Stimulated activated CD4-positive, alpha-beta T cell treated with anti-CD3 and anti-CD28 coated beads, TNF-alpha, amount 100 ng/mL, for 48 hours (primary cell): ENCODE measurements at regions not wholly inside any gene's neighbourhood (a gene's known extent, or its start where the extent isn't known, plus 50 kb on each side); places are given as distances from the start of the nearest gene placed in this dataset.

Experiments
- DNase-seq, 3 donors: peaks; one replicate each; pipeline ENCODE4 v3.0.0-alpha.2; 2020; ENCODE audit warnings: low read depth in 3 of 3

DNA sequence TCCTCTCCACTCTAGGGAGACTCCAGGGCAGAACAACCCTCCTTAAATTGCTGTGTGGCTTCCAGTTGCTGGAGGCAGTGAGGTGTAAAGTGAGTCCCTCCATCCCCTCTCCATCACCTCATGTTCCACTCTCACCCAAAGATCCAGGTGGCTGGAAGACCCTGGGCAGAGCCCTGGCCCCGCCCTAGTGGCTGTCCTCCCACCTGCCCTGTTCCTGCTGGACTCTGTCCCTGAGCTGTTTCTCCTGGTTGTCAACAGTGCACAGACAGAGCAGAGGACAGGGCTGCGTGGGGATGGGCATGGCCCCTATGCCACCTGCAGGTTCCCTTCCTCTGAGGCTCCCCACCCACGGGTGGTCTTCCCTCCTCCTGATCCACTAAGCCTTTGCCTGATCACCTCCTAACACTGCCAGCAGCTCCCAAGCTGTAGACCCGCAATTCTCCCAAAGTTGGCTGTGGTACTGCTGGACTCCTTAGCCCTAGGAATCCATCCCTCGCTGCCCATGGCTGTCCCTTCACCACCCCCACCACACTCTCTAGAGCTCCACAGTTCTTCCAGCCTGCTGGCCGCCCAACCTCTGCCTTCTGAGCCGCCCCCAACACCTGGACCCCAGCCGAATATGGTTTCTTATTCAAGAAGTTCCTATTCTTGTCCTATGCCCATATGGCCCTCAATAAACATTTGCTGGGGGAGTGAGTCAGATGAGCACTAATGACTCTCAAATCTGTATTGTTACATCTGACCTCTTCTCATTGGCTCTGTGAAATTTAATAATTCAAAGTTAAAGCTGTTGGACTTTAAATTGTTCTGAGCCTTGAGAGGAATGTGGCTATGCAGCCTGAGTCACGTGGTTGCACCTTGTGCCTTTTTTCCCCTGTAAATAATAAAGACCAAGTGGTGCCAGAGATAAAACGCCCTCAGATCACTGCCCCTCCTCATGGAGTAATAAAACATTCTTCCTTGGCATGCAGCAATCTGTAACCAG, 260.0 kb upstream of the HS6ST1 start:
- no peak for DNase-seq

DNA sequence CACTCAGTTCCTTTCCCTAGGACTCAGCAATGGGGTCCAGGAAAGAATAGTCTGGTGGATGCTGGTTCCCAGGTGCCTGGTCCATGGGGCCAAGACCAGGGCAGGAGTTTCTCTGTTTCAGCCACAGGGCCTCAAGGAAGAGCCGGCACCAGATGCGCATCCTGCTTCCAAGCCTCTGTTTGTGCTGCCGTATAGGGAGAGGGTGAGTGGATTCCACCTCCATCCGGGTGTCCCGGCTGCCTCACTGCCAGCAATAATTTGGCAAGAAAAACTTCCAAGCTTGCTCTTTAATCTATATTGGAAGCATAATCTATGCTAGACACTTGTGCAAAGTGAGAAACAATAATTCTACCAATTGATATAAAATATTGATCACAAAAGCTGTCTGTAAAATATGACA, 261.2 kb upstream of the HS6ST1 start:
- DNase-seq: no peak

DNA sequence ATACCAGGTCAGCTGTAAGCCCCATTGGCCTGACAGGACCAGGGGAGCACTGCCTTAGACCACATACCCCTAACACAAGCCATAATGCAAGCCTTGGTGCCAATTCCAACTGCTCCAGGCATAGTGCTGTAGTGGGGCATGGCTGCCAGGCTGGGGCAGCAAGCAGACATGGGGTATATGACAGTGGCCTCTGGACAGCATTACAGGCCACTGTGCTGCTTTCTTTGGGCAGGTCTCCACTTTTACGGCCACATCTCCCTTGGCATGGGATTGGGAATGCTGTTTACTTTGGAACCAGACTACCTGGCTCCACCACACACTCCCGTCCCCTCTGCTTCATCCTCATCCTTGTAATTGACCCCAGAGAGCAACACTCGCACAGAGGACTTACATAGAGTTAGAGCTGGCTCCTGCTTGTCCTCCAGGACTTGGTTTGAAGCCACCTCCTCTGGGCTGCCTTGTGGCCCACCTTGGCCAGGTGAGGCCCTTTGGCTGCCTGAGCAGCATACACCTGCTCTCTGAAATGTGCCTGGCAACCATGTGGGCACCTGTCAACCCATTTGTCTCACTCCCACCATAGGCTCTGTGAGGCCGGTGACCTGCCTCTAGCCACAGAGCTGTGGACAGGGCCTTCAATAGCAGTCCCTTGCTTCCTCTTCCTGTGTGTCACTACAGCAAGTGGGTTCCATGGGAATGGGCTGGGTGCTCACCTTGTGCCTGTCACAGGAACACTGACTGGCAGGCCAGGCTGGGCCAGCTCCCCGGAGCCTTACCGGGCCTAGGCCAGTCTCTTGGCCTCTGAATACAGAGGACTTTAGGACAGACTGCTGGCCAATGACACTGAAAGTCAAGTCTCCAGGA, 262.6 kb upstream of the HS6ST1 start:
- DNase-seq: no peak

DNA sequence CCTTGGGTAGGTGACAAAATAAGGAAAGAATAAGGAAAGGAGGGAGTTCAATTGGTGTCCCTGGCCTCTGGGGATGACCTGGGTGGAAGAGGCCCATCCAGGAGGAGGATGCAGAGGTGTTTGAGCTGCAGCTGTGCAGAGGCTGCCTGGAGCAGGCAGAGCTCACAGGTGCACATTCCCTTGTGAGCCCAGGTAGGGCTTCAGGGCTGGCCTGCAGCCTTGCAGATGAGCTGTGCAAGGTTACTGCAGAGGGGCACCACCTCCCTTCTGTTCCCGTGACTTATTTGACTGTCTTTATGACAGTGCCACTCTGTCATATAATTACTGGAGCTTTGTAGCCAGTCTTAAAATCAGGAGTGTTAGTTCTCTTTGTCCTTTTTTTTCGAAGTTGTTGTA, 263.2 kb upstream of the HS6ST1 start:
- no peak for DNase-seq

DNA sequence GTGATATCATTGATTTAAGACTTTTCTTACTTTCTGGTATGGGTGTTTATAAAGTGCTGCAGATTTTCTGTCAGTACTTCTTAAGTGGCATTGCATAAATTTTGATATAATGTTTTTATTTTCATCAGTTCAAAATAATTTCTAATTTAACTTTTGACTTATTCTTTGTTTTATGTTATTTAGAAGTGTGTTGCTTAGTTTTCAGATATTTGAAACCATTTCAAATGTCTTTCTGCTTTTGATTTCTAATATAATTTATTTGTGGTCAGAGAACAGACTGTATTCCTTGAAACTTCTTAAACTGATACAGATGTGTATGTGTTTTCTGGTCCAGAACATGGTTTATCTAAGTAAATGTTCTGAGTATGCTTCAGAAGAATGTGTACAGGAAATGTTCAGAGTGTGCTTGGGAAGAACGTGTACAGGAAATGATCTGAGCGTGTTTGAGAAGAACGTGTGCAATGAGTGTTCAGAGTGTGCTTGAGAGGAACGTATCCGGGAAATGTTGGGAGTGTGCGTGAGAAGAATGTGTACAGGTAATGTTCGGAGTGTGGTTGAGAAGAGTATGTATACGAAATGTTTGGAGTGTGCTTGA, 265.7 kb upstream of the HS6ST1 start:
- no peak for DNase-seq

DNA sequence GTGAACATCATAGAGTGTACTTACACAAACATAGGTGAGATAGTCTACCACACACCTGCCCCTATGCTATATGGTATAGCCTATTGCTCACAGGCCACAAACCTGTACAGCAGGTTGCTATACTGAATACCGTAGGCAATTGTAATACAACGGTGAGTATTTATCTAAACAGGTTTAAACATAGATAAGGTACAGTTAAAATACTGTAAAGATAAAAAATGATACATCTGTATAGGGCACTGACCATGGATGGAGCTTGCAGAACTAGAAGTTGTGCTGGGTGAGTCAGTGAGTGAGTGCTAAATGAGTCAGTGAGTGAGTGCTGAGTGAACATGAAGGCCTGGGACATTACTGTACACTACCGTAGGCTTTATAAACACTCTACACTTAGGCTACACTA, 267.0 kb upstream of the HS6ST1 start:
- DNase-seq: no peak

DNA sequence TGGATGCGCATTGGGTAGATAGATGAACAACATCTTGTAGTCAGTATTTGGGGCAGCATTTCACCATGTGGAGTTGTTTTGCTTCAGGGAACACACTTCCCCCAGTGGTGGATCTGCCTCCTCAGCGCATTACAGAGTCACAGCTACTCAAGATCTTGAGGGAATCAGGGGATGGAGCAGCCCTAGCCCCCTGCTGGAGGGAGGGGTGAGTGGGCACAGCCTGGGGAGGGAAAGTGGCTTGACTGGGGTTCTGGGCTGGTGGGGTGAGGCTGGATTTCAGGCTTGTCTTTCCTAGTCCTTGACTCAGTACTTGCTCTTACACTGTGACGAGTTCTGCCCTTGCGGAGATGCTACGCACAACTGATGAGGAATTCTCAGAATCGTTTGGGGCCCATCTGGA, 271.0 kb upstream of the HS6ST1 start:
- no peak for DNase-seq

DNA sequence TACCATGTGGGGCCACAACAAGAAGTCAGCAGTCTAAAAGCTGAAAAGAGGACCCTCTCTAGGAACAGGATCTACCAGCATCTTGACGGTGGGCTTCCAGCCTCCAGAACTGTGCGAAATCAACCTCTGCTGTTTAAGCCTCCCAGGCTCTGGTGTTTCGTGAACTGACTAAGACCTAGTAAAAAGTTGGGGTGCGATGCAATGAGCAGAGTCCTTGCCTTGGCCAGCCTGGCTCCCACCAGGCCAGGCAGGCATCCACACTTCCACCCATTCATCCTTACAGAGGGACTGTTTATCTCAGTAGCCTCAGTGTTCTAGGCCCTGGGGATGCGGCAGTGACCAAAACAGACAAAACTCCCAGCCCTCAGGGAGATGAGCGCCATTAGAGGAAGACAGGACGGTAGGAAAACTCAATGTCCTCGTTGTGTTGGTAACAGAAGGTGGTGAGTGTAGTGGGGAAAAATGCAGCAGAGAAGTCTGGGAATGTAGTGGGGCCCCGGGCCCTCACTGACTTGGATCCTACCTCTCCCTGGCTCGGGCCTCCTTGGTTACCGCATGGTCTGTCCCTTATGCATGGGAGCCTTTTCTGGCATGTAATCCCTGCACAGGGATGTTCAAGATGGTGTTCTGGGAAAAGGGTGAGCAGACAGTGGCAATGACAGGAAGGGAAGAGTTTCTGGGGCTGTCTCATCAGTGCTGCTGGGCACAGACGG, 271.8 kb upstream of the HS6ST1 start:
- DNase-seq: no peak

DNA sequence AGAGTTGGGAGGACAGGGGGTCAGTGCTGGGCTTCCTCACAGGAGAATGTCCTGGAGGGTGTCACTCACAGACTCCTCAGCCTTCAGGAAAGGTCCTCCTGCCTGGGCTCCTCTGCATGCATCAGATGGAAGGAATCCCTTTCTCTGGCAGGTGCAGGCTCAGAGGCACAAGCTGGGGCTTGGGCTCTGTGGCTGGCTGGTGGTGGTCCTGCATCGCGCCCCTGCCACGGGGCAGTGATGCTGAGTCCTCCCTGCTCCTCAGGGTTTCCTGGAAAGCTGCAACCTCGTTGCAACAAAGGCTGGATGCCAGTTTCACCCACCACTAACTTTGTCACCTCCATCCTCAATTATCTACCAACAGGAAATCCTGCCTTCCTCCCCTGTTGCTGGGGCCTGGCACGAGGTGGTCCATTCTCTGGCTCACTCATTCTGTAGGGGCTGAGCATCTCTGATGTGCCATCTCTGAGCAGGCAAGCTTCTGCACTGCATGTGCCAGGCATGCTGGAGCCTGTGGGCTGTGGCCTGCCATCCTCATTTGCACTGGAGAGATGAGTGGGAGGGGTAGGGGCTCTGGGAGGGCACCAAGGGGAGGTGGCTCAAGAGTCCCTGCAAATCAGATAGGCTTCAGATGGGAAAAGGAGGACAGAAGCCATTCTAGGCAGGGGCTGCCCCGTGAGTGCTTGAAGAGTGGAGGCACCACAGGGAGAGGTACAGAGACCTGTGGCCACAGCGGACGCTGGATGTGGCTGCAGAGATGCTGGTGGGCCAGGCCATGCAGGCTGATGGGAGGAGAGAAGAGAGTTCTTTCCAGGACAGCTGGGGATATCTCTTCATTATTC, 272.6 kb upstream of the HS6ST1 start:
- DNase-seq: no peak

DNA sequence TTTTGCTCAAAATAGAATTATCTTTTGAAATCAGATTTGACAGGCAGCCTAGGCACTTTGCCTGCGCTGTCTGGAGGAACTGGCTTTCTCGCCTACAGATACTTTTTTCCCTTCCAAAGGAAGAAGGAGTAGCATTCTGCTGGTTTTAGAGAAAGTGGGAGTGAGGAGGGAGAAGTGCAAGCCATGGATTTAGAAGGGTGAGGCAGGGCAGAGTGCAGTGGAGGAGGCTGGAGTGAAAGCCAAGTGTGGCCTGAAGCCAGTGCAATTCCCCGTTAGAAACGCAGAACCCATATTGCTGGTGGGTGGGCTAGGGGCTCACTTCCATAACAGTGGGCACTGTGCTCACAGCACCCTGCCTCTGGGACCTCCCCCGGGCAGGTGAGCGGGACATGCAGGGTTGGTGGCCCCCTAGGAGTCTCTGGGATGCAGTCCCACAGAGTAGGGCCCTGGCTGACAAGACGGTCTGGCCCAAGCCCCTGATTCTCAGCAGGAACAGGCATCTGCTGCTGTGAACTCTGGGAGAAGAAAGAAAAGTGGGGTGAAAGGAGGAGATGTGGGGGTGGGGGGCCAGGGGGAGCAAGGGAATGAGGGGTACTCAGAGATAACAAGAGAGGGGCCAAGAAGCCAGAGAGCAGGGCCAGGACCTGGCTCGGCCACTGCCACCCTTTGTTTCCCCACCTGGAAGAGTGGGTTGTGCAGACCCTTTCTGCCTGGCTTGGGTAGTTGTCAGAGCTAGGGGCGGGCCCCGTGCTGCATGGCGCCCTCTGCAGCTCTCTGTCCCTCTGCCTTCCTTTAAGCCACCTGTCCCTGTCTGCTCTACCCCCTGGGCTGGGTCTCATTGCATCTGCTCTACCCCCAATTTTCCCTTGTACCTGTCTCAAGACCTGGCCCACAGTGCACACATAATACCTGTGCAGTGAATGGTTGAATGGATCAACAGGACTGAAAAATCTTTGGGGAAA, 273.5 kb upstream of the HS6ST1 start:
- no peak for DNase-seq

DNA sequence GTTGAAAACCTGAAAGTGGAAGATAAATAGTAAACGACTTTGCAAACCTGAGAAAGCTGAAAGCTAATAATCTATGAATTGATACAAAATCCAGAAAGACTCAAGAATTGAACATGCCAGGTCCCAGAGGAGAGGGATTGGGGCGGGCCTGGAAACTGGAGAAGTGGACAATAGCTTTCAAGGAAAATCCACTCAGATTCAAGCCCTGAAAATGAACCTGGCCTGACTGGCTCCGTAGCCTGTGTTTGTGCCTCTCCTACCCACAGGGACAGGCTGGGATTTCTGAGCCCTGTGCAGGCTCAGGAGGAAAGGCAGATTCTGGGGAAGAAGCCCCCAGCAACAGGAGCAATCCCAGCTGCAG, 274.8 kb upstream of the HS6ST1 start:
- DNase-seq: no peak

DNA sequence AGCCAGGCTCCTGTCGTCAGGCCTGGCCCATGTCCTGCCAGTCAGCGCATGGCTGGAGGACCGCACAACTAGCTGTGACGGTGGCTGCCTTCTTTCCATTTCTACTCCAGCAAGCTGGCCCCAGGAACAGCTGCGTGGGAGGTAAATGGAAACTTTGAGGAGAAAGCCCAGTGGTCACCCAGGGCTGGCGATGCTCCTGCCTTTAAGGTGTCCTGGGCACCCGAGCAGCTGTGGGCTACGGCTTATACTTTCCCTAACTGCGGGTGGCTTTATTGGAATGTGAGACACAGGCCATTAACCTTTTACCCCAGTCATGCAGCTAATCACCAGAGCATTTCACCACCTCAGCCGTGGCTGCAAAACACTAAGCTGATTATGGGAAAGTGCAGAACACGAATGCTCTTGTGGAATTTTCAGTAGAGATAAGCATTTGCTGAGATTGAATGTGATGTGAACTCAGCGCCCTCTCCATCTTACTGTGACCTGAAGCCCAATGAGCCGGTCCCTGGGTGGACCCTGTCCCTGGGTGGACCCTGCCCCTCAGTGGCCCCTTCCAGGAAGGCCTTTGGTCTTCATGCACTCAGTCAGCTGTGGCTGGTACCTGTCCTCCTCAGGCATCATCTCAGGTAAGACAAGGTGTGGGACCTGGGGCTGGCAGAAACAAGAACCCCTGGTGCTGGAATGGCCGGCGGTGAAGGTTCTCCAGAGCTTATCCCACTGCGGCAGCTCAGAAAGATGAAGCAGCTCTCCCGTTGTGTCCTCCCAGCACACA, 275.4 kb upstream of the HS6ST1 start:
- DNase-seq: no peak

DNA sequence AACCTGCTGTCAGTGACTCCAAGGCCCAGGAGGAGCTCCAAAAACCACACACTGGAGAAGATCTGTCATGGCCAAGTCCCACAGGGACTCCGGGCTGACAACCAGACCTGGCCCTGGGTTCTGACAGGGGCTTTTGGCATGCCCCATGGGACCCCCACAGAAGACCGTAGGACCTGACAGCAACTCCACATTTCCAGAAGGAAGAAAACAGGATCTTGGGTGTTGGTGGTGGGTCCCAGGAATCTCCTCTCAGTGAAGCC, 275.9 kb upstream of the HS6ST1 start:
- DNase-seq: no peak

DNA sequence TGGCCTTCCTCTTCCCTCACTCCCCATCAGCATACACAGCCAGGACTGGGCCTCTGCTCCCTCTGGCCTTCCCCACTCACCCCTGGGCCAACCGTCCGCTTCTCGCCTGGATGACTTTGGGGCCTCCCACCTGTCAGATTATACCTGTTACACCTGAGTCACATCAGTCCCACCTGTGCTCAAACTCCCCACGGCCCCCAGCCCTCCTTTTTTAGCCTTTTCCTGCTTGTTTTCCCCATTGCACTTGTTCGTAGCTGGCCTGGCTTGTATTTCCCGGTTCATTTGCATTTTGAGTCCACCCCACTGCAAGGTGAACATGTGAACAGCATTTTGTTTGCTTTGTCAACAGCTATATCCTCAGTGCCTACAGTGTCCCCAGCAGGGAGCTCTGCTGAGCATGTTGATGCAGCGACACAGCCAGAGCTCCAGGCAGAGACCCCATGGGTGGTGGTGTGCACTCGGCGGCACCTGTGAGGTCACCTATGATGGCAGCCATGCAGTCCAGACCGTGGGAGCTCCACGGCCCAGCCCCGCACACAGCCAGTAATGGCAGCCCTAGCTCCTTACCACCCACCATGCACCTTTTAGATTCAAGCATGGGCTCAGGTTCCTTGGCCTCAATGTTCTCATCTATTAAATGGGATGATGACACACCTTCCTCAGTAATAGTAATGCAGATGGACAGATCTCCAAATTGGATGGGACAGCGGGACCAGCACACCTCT, 276.4 kb upstream of the HS6ST1 start:
- no peak for DNase-seq

DNA sequence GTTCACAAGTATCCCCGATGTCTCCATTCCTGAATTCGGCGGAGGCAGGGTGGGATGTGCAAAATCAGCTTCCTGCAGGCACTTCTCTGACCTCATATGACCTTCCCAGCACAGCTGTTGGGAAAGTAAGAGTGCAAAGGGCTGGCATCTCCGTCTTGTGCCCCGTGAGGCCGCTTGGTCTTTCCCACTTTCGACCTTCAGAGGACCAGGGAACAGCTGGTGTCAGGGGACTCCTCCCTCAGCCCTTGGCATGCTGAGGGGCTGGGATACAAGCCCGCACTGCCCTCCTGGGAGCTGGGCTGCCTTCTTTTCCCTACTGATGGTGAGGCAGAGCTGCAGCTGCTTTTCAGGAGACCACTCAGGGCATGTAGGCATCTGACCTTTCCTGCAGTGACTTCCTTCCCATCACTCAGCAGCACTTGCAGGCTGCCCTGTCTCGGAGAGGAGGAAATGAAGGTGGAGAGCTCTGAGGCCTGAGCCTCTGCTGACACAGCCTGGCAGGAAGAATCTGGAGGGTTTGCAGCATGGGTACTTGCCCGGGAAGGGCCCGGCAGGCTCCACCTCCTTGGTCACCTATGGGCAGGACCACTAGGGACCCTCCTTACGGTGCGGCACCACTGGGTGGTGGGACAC, 277.2 kb upstream of the HS6ST1 start:
- DNase-seq: no peak

DNA sequence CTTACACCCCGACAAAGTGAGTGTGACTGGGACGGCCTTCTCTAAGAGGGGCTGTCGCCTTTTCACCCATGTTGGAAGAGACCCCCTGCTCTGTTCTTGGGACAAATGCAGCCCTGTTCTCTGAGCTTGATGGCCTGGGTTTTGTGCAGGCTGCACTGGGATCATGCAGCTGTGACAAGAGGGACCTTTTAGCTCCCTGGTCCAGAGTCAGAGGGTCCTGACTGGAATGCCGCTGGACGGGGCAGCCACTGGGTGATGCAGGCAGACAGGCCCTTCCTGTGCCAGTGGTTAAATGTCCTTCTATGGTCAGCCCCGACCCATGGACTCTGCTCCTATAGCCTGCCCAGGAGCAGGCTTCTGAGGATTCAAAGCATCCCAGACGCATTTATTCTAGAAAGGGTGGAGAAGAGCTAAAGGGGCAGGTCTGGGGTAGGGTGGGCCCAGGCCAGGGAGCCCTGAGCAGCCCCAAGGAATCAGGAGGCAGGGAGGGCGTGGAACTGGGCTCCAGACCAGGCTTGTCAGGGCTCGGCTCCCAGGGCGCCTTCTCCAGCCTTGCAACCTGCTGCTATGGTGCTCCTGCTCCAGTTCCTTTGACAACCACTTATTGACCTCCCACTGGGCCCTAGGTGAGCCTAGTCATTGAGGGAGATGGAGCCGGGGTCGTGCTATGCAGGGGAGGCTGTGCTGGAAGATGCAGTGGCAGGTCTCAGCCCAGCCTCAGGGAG, 277.9 kb upstream of the HS6ST1 start:
- no peak for DNase-seq

DNA sequence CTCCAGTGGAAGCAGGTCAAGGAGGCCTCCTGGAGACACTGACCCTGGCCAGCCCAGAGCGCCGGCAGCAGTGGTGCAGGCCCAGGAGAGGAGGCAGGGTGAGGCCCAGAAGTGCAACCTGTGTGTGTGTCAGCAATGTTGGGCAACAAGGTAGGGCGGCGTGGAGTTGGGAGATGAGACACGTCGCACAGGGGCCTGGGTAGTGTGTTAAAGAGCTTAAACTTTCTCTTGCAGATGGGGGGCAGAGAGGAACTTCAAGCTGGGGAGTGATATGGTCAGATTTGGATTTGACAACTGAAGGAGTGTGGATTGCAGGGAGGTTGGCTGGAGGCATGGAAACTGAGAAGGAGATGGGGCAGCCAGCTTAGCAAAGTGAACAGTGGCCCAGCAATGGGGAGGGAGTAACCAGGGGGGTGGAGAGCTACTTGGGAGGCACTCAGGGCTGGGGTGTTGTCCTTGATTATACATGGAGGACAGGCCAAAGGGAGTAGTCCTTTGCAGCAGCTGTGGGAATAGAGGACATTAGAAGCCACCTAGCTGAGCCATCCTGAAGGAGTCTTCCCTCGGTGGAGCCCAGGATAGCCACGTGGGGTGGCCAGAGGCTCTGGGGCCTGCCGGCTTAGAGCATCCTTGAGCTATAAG, 278.6 kb upstream of the HS6ST1 start:
- no peak for DNase-seq
